NT2/D1 (cell line): ENCODE measurements at regions not wholly inside any gene's neighbourhood (a gene's known extent, or its start where the extent isn't known, plus 50 kb on each side); places are given as distances from the start of the nearest gene placed in this dataset.

Experiments
- SUZ12 ChIP-seq: IDR thresholded peaks from 2 replicates; pipeline ENCODE4 v1.6.1; 2011; ENCODE audit not compliant: insufficient read length, insufficient read depth; ENCODE audit errors: extremely low read depth
- YY1 ChIP-seq: IDR thresholded peaks from 2 replicates; pipeline ENCODE4 v1.6.1; 2011; ENCODE audit not compliant: insufficient read length, insufficient read depth
- ZNF274 ChIP-seq: IDR thresholded peaks from 2 replicates; pipeline ENCODE4 v1.6.1; 2011; ENCODE audit warnings: mild to moderate bottlenecking, low read depth, low read length

GRCh38 chr7:121697731-121698316 is 175.1 kb upstream of the PTPRZ1 start:
- TF ChIP-seq ZNF274 (no peak), YY1 (no peak), SUZ12 (no peak)
